ENCODE measurements at regions not wholly inside any gene's neighbourhood (a gene's known extent, or its start where the extent isn't known, plus 50 kb on each side); places are given as distances from the start of the nearest gene placed in this dataset.
A peak's percentile ranks its signal among the peaks of the same experiment; 100 is the strongest.
"Not testable (repeated sequence)": the region's sequence is repeated elsewhere in the genome, so short reads cannot be mapped to it uniquely, and the experiment has no call there.

- Histone ChIP-seq H3K9me3 (ENCODE audit: low read depth) (no peaks in the 10 kb centered on the region), H3K36me3 (no peaks in the 10 kb centered on the region), H3K27me3 (no peaks in the 10 kb centered on the region), H3K27ac (no peak overlapping the region), H3K4me3 (no peak overlapping the region), H3K4me1 (ENCODE audit: low read depth) (no peaks in the 10 kb centered on the region)
- peak in 1 of 2 donors; percentile 82 for DNase-seq (ENCODE audit: low read depth in 1 of 2, low spot score in 1 of 2)
- TF ChIP-seq CTCF (IDR thresholded peaks at IDR 0.05; ENCODE audit: low read depth, low read length), result peak; percentile 54
These were observed 2521.4 kb downstream of the ARAP2 start for GRCh38 chr4:33722800-33723516.

GRCh38 chr4:33724685-33725084, 2519.6 kb downstream of the ARAP2 start:
- Histone ChIP-seq H3K27me3 (no peaks in the 10 kb centered on the region), H3K36me3 (no peaks in the 10 kb centered on the region), H3K4me1 (ENCODE audit: low read depth) (no peaks in the 10 kb centered on the region), H3K4me3 (no peak overlapping the region), H3K27ac (no peak overlapping the region), H3K9me3 (ENCODE audit: low read depth) (no peaks in the 10 kb centered on the region)
- DNase-seq (ENCODE audit: low read depth in 1 of 2, low spot score in 1 of 2), result peak in 1 of 2 donors; percentile 45
- no peak for TF ChIP-seq CTCF (IDR thresholded peaks at IDR 0.05; ENCODE audit: low read depth, low read length)

- Histone ChIP-seq H3K27me3 (no peaks in the 10 kb centered on the region), H3K4me1 (ENCODE audit: low read depth) (no peaks in the 10 kb centered on the region), H3K36me3 (no peaks in the 10 kb centered on the region), H3K27ac (no peak overlapping the region), H3K9me3 (ENCODE audit: low read depth) (no peaks in the 10 kb centered on the region), H3K4me3 (no peak overlapping the region)
- TF ChIP-seq CTCF (IDR thresholded peaks at IDR 0.05; ENCODE audit: low read depth, low read length), result no peak
- DNase-seq (ENCODE audit: low read depth in 1 of 2, low spot score in 1 of 2), result no peak
These were observed 2518.5 kb downstream of the ARAP2 start for GRCh38 chr4:33725861-33726260.

- H3K27ac ChIP-seq, result no peak overlapping the region
- H3K9me3 ChIP-seq (ENCODE audit: low read depth), result no peaks in the 10 kb centered on the region
- no peak for TF ChIP-seq CTCF (IDR thresholded peaks at IDR 0.05; ENCODE audit: low read depth, low read length)
- no peaks in the 10 kb centered on the region for H3K4me1 ChIP-seq (ENCODE audit: low read depth)
- no peaks in the 10 kb centered on the region for H3K27me3 ChIP-seq
- H3K4me3 ChIP-seq, result no peak overlapping the region
- no peaks in the 10 kb centered on the region for H3K36me3 ChIP-seq
- DNase-seq (ENCODE audit: low read depth in 1 of 2, low spot score in 1 of 2), result no peak
These were observed 2506.6 kb downstream of the ARAP2 start for GRCh38 chr4:33737726-33738125.

GRCh38 chr4:33739884-33740632, 2504.3 kb downstream of the ARAP2 start:
- H3K4me3 ChIP-seq, result no peak overlapping the region
- H3K27ac ChIP-seq, result no peak overlapping the region
- no peak for DNase-seq (ENCODE audit: low read depth in 1 of 2, low spot score in 1 of 2)
- H3K27me3 ChIP-seq, result no peaks in the 10 kb centered on the region
- H3K4me1 ChIP-seq (ENCODE audit: low read depth), result no peaks in the 10 kb centered on the region
- no peak for TF ChIP-seq CTCF (IDR thresholded peaks at IDR 0.05; ENCODE audit: low read depth, low read length)
- H3K9me3 ChIP-seq (ENCODE audit: low read depth), result no peaks in the 10 kb centered on the region
- no peaks in the 10 kb centered on the region for H3K36me3 ChIP-seq

GRCh38 chr4:33740871-33741270, 2503.4 kb downstream of the ARAP2 start:
- not testable (repeated sequence) for H3K27ac ChIP-seq

More at GRCh38 chr4:33740871-33741270, 2503.4 kb downstream of the ARAP2 start:
- H3K9me3 ChIP-seq (ENCODE audit: low read depth); H3K36me3 ChIP-seq; H3K4me3 ChIP-seq; H3K4me1 ChIP-seq (ENCODE audit: low read depth); H3K27me3 ChIP-seq; DNase-seq (ENCODE audit: low read depth in 1 of 2, low spot score in 1 of 2): not testable (repeated sequence)
